Liver (tissue), 7 donors: ENCODE measurements at regions not wholly inside any gene's neighbourhood (a gene's known extent, or its start where the extent isn't known, plus 50 kb on each side); places are given as distances from the start of the nearest gene placed in this dataset.

Experiments used
- DNase-seq: peaks from one replicate; pipeline ENCODE4 v3.0.0-alpha.2; 2017; ENCODE audit warnings: low spot score
- H3K27ac ChIP-seq, 2 donors: one replicate each; pipeline ENCODE4 v1.7.0; 2013; ENCODE audit warnings: inconsistent platforms in 2 of 2, low read length in 2 of 2, control low read depth in 1 of 2, low read depth in 1 of 2, mild to moderate bottlenecking in 1 of 2
- H3K27me3 ChIP-seq, 4 donors: one replicate each; pipeline versions ENCODE4 v1.6.1 to v1.7.0; 2013; ENCODE audit warnings: low read length in 3 of 4, inconsistent platforms in 1 of 4, mild to moderate bottlenecking in 1 of 4, moderate library complexity in 1 of 4; ENCODE audit not compliant: control insufficient read depth in 4 of 4, insufficient read depth in 4 of 4
- H3K36me3 ChIP-seq, 4 donors: one replicate each; pipeline versions ENCODE4 v1.6.1 to v1.7.0; 2013; ENCODE audit warnings: low read length in 3 of 4, mild to moderate bottlenecking in 3 of 4, low read depth in 1 of 4, moderate library complexity in 1 of 4; ENCODE audit not compliant: control insufficient read depth in 4 of 4, insufficient read depth in 3 of 4
- H3K4me1 ChIP-seq, 4 donors: one replicate each; pipeline versions ENCODE4 v1.6.1 to v1.7.0; 2013; ENCODE audit warnings: low read length in 3 of 4, mild to moderate bottlenecking in 3 of 4, moderate library complexity in 1 of 4; ENCODE audit not compliant: control insufficient read depth in 4 of 4, insufficient read depth in 4 of 4
- H3K4me3 ChIP-seq, 3 donors: one replicate each; pipeline versions ENCODE4 v1.6.1 to v1.7.0; 2013; ENCODE audit warnings: low read length in 3 of 3, control low read depth in 1 of 3, low read depth in 1 of 3, mild to moderate bottlenecking in 1 of 3
- H3K9ac ChIP-seq, 2 donors: one replicate each; pipeline ENCODE4 v1.7.0; 2013; ENCODE audit warnings: low read length in 2 of 2, mild to moderate bottlenecking in 2 of 2, moderate library complexity in 2 of 2, control low read depth in 1 of 2, low read depth in 1 of 2
- H3K9me3 ChIP-seq, 4 donors: one replicate each; pipeline versions ENCODE4 v1.6.1 to v1.7.0; 2013; ENCODE audit warnings: low read length in 3 of 4; ENCODE audit not compliant: control insufficient read depth in 4 of 4
- ATF3 ChIP-seq: IDR thresholded peaks from 2 replicates; pipeline ENCODE4 v1.6.1; 2016; ENCODE audit warnings: antibody characterized with exemption
- EGR1 ChIP-seq, 2 donors: IDR thresholded peaks; 2 replicates each; pipeline ENCODE4 v1.6.1; 2016 to 2018; ENCODE audit warnings: antibody characterized with exemption in 2 of 2, low read depth in 2 of 2
- FOXA1 ChIP-seq: IDR thresholded peaks from 2 replicates; pipeline ENCODE4 v1.6.1; 2016; ENCODE audit warnings: antibody characterized with exemption
- FOXA2 ChIP-seq: IDR thresholded peaks from 2 replicates; pipeline ENCODE4 v1.6.1; 2016; ENCODE audit warnings: antibody characterized with exemption
- GABPA ChIP-seq, 2 donors: IDR thresholded peaks in 1 of 2; conservative IDR thresholded peaks in 1 of 2; 2 replicates each; pipeline ENCODE4 v1.6.1; 2016; ENCODE audit warnings: antibody characterized with exemption in 2 of 2, mild to moderate bottlenecking in 1 of 2, moderate library complexity in 1 of 2
- HNF4A ChIP-seq, 2 donors: conservative IDR thresholded peaks; 2 replicates each; pipeline ENCODE4 v1.6.1; 2016; ENCODE audit warnings: antibody characterized with exemption in 2 of 2, mild to moderate bottlenecking in 2 of 2
- HNF4G ChIP-seq: IDR thresholded peaks from 2 replicates; pipeline ENCODE4 v1.6.1; 2016; ENCODE audit warnings: antibody characterized with exemption
- JUND ChIP-seq, 2 donors: IDR thresholded peaks; 2 replicates each; pipeline ENCODE4 v1.6.1; 2016; ENCODE audit warnings: antibody characterized with exemption in 2 of 2
- NR2F2 ChIP-seq: IDR thresholded peaks from 2 replicates; pipeline ENCODE4 v1.6.1; 2016; ENCODE audit warnings: antibody characterized with exemption
- RAD21 ChIP-seq, 2 donors: IDR thresholded peaks; 2 replicates each; pipeline ENCODE4 v1.6.1; 2016; ENCODE audit warnings: antibody characterized with exemption in 2 of 2, mild to moderate bottlenecking in 2 of 2
- REST ChIP-seq: IDR thresholded peaks from 2 replicates; pipeline ENCODE4 v1.6.1; 2016; ENCODE audit warnings: antibody characterized with exemption, mild to moderate bottlenecking
- RXRA ChIP-seq, 2 donors: IDR thresholded peaks; 2 replicates each; pipeline ENCODE4 v1.6.1; 2017 to 2018; ENCODE audit warnings: antibody characterized with exemption in 2 of 2, mild to moderate bottlenecking in 1 of 2
- SP1 ChIP-seq: IDR thresholded peaks from 2 replicates; pipeline ENCODE4 v1.6.1; 2018; ENCODE audit warnings: antibody characterized with exemption, mild to moderate bottlenecking
- TAF1 ChIP-seq: conservative IDR thresholded peaks from 2 replicates; pipeline ENCODE4 v1.6.1; 2016; ENCODE audit warnings: antibody characterized with exemption, mild to moderate bottlenecking
- YY1 ChIP-seq: IDR thresholded peaks from 2 replicates; pipeline ENCODE4 v1.6.1; 2016; ENCODE audit warnings: antibody characterized with exemption, mild to moderate bottlenecking
- WGBS: extraction: QIAGEN DNeasy Blood & Tissue Kit; methylation state at CpG from one replicate; pipeline ENCODE4 v1.1.7; 2013; 5-methylcytosine and 5-hydroxymethylcytosine counted together
- TF ChIP-seq, protein P1 (sequence below): IDR thresholded peaks from 2 replicates; pipeline ENCODE4 v1.6.1; 2016; ENCODE audit warnings: antibody characterized with exemption
- TF ChIP-seq, protein P2 (sequence below): IDR thresholded peaks from 2 replicates; pipeline ENCODE4 v1.6.1; 2016; ENCODE audit warnings: antibody characterized with exemption
- donor health status: healthy.
- donor health status: healthy.
- donor health status: healthy.
- donor health status: healthy.

DNA sequence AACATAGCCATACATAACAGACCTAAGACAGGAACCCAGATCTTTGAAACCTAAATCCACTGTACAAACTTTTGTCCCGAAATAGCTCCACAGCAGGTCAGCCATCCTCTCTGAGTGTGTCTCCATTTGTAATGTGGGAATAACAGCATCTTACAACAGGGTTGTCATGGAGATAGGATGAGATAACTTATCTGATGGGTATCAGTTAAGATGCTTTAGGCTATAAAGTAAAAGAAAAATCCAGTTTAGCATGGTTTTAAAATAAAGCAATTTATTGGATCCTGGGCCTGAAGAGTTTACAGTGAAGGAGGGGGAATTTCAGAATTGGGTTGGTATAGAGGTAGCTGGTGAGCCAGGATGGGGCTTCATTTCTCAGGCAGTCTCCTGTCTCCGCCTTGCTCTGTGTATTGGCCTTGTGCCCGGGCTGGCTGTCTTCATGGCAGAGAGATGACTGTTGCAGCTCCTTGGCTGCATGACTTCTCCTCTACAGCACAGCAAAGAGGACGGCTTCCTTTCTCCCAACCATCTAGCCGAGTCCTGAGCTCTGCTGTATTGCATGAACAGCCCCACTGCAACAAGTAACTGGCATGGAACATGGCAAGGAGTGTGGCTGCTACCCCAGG, 131.9 kb upstream of the PROK2 start:
- Histone ChIP-seq H3K27ac (no peak overlapping the region), H3K9ac (no peak overlapping the region), H3K9me3 (no peaks in the 10 kb centered on the region), H3K4me3 (no peak overlapping the region), H3K27me3 (no peaks in the 10 kb centered on the region), H3K4me1 (no peaks in the 10 kb centered on the region), H3K36me3 (no peaks in the 10 kb centered on the region)
- DNase-seq: no peak
- WGBS: 85% methylated on average over 5 of the region's 5 CpGs
- TF ChIP-seq EGR1 (IDR thresholded peaks at IDR 0.05; ENCODE audit: low read depth in 2 of 2) (no peak), SP1 (no peak), FOXA1 (no peak), ATF3 (no peak), HNF4G (no peak)

DNA sequence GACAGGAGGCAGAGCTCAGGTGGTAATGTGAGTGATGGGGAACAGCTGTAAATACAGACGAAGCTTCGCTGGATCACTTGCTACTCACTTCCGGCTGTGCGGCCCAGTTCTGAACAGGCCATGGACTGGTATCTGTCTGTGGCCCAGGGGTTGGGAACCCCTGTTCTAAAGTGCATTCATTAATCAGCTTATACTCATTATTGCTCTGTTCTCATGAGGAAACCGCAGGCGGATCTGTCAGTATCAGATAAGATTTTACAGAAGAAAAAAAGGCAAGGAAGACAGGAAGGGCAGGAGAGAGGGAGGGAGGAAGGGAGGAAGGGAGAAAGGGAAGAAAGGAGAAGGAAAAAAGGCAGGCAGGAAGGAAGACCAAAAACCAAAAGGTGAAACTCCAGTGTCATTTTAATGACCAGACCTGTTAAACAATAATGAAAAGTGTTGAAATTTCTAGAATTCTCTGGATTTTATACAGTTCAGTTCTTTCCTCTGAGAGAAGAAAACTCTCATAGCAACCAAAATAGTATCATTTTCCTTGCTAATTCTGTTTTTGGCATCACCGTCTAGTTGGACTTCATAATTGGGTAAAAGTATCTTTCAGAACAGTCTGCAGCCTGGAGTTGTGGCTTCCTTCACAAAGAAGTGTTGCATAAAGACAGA, 128.0 kb upstream of the PROK2 start:
- no peak overlapping the region for H3K4me3 ChIP-seq
- no peak overlapping the region for H3K27ac ChIP-seq
- no peaks in the 10 kb centered on the region for H3K27me3 ChIP-seq
- no peak for DNase-seq
- no peaks in the 10 kb centered on the region for H3K9me3 ChIP-seq
- TF ChIP-seq SP1 (no peak), RAD21 (IDR thresholded peaks at IDR 0.05) (no peak), TAF1 (no peak)
- TF ChIP-seq, protein P1, sequence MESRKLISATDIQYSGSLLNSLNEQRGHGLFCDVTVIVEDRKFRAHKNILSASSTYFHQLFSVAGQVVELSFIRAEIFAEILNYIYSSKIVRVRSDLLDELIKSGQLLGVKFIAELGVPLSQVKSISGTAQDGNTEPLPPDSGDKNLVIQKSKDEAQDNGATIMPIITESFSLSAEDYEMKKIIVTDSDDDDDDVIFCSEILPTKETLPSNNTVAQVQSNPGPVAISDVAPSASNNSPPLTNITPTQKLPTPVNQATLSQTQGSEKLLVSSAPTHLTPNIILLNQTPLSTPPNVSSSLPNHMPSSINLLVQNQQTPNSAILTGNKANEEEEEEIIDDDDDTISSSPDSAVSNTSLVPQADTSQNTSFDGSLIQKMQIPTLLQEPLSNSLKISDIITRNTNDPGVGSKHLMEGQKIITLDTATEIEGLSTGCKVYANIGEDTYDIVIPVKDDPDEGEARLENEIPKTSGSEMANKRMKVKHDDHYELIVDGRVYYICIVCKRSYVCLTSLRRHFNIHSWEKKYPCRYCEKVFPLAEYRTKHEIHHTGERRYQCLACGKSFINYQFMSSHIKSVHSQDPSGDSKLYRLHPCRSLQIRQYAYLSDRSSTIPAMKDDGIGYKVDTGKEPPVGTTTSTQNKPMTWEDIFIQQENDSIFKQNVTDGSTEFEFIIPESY: no peak
- no peaks in the 10 kb centered on the region for H3K36me3 ChIP-seq
- no peak overlapping the region for H3K9ac ChIP-seq
- H3K4me1 ChIP-seq: peaks cover 0 to 2% (median 0%) of the 10 kb centered on the region in 4 donors
- WGBS: 69% methylated on average over 7 of the region's 7 CpGs

- no peaks in the 10 kb centered on the region for H3K27me3 ChIP-seq
- no peak overlapping the region for H3K27ac ChIP-seq
- peaks cover 0 to 4% (median 0%) of the 10 kb centered on the region in 4 donors for H3K4me1 ChIP-seq
- no peaks in the 10 kb centered on the region for H3K36me3 ChIP-seq
- H3K9ac ChIP-seq: no peak overlapping the region
- WGBS: 89% methylated on average over 4 of the region's 4 CpGs
- H3K9me3 ChIP-seq: no peaks in the 10 kb centered on the region
- H3K4me3 ChIP-seq: no peak overlapping the region
- no peak for DNase-seq
- TF ChIP-seq YY1 (no peak), FOXA2 (no peak), ATF3 (no peak), GABPA (IDR thresholded peaks at IDR 0.05 in 1 of 2, conservative IDR thresholded peaks at IDR 0.05 in 1 of 2) (no peak), TAF1 (no peak), JUND (IDR thresholded peaks at IDR 0.05) (no peak), SP1 (no peak), FOXA1 (no peak), RXRA (IDR thresholded peaks at IDR 0.05) (no peak), HNF4G (no peak), REST (no peak), RAD21 (IDR thresholded peaks at IDR 0.05) (no peak), NR2F2 (no peak), EGR1 (IDR thresholded peaks at IDR 0.05; ENCODE audit: low read depth in 2 of 2) (no peak), HNF4A (conservative IDR thresholded peaks at IDR 0.05) (no peak)
- TF ChIP-seq, protein P2, sequence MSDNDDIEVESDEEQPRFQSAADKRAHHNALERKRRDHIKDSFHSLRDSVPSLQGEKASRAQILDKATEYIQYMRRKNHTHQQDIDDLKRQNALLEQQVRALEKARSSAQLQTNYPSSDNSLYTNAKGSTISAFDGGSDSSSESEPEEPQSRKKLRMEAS: no peak
- TF ChIP-seq, protein P1: no peak
Observed at GRCh38 chr3:71910108-71910507, 125.2 kb upstream of the PROK2 start.
